Stomach smooth muscle (tissue), 2 donors: ENCODE measurements at regions not wholly inside any gene's neighbourhood (a gene's known extent, or its start where the extent isn't known, plus 50 kb on each side); places are given as distances from the start of the nearest gene placed in this dataset.
"Not testable (repeated sequence)": the region's sequence is repeated elsewhere in the genome, so short reads cannot be mapped to it uniquely, and the experiment has no call there.

Experiments
- H3K27ac ChIP-seq: one replicate; pipeline ENCODE4 v1.7.0; 2013; ENCODE audit warnings: mild to moderate bottlenecking, low read length, inconsistent platforms
- H3K27me3 ChIP-seq, 2 donors: one replicate each; pipeline ENCODE4 v1.7.0; 2013; ENCODE audit warnings: low read length in 2 of 2; ENCODE audit not compliant: insufficient read depth in 2 of 2, control insufficient read depth in 1 of 2
- H3K36me3 ChIP-seq, 2 donors: one replicate each; pipeline ENCODE4 v1.7.0; 2013; ENCODE audit warnings: low read length in 2 of 2; ENCODE audit not compliant: control insufficient read depth in 2 of 2, insufficient read depth in 2 of 2
- H3K4me1 ChIP-seq: one replicate; pipeline ENCODE4 v1.7.0; 2013; ENCODE audit warnings: low read length; ENCODE audit not compliant: control insufficient read depth, insufficient read depth
- H3K4me3 ChIP-seq, 2 donors: one replicate each; pipeline ENCODE4 v1.7.0; 2013; ENCODE audit warnings: low read length in 2 of 2
- H3K9ac ChIP-seq, 2 donors: one replicate each; pipeline ENCODE4 v1.7.0; 2013; ENCODE audit warnings: low read length in 2 of 2, mild to moderate bottlenecking in 1 of 2
- H3K9me3 ChIP-seq, 2 donors: one replicate each; pipeline ENCODE4 v1.7.0; 2013; ENCODE audit warnings: low read length in 2 of 2; ENCODE audit not compliant: control insufficient read depth in 2 of 2
- donor health status: healthy.
- donor health status: Pancreatic carcinoma.

DNA sequence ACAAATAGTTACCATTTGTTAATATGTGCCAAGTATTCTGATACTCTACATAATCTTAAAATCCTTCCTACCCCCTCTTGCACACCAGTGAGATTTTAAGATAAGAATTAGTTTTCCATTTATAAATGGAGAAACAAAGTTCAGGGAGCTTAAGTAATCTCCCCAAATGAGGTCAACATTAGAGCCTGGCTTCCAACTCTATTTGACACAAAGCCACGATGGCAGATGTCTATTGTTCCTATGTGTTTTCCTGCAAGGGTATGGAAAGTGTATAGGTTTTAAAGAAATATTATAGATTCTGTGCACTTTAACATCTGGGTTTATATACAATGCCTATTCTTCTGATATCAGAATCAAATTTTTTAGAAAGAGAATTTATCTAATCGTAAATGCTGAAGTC, 143.9 kb upstream of the SEMA3C start:
- H3K4me3 ChIP-seq: no peak overlapping the region
- no peaks in the 10 kb centered on the region for H3K36me3 ChIP-seq
- no peak overlapping the region for H3K27ac ChIP-seq

DNA sequence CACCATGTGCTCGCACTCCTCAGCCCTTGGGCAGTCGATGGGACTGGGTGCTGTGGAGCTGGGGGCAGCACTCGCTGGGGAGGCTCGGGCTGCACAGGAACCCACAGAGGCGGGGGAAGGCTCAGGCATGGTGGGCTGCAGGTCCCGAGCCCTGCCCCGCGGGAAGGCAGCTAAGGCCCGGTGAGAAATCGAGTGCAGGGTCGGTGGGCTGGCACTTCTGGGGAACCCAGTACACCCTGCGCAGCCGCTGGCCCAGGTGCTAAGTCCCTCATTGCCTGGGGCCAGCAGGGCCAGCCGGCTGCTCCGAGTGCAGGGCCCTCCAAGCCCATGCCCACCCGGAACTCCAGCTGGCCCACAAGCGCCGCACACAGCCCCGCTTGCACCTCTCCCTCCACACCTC, 138.6 kb upstream of the SEMA3C start:
- not testable (repeated sequence) for H3K36me3 ChIP-seq, H3K4me1 ChIP-seq, H3K4me3 ChIP-seq, H3K27ac ChIP-seq, H3K27me3 ChIP-seq, H3K9me3 ChIP-seq, H3K9ac ChIP-seq

More for the DNA sequence above, 143.9 kb upstream of the SEMA3C start:
- Histone ChIP-seq H3K9me3 (no peaks in the 10 kb centered on the region), H3K9ac (no peak overlapping the region), H3K27me3 (no peaks in the 10 kb centered on the region), H3K4me1 (no peaks in the 10 kb centered on the region)

DNA sequence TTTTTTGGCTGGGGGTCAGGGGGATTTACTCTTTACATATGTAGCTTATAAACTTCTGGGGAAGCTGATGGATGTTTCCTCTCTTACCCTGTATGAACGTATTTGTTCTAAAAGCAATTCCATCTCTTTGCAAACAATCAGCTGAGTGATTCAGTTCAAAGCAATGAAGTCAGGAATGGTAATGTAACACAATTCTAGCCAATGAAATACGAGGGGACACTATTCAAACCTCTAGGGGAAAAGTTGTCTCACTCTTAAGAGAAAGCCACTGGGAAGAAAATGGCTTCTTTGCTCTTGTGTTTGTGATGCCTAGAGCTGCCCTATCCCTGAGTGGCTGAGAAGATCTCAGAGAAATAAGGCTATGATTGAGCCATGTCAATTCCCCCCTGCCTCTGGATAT, 134.8 kb upstream of the SEMA3C start:
- Histone ChIP-seq H3K4me3 (no peak overlapping the region), H3K4me1 (no peaks in the 10 kb centered on the region), H3K36me3 (no peaks in the 10 kb centered on the region), H3K9ac (no peak overlapping the region), H3K9me3 (no peaks in the 10 kb centered on the region), H3K27me3 (no peaks in the 10 kb centered on the region), H3K27ac (no peak overlapping the region)

DNA sequence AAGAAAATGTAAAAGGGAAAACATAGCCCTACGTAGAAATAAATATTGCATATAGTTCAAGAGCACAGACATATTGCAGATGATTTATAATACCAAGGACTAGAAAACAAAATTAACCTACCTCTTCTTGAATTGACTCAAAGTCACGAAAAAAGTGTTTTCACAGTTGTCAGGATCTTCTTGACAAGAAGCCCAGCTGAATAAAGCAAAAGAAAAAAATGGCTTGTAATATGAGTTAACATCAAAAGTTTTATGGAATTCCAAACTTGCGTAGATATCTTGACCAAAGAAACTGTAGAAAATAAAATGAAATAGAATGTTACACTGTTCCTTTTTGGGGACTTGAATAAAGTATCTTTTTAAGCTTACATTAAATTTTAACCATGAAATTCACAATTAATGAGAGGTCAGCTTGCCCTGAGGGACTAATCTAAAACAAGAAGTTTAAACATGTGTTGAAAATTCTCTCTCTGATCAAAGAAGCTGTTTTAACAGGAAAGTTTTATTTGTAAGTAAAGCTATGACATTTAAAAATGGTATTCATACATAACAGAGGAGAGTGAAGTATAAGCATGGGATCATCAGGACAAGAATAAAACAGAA, 133.1 kb upstream of the SEMA3C start:
- Histone ChIP-seq H3K27me3 (no peaks in the 10 kb centered on the region), H3K27ac (no peak overlapping the region), H3K4me3 (no peak overlapping the region)

DNA sequence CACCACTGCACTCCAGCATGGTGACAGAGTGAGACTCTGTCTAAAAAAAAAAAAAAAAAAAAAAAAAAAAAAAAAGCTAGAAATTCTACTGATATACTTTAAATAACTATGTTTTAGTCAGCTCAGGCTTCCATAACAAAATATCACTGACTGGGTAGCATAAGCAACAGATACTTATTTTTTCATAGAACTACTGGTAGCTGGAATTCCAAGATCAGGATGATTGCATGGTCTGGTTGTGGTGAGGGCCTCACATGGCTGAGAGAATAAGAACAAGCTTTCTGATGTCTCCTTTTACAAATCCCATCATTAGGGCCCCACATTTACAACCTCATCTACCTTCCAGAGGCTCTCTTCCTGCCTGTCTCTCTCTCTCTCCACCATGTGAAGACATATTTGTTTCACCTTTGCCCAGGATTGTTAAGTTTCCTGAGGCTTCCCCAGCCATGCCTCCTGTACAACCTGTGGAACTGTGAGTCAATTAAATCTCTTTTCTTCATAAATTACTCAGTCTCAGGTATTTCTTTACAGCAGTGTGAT, 126.7 kb upstream of the SEMA3C start:
- no peak overlapping the region for H3K27ac ChIP-seq
- H3K27me3 ChIP-seq: no peaks in the 10 kb centered on the region
- H3K4me1 ChIP-seq: no peaks in the 10 kb centered on the region
- no peak overlapping the region for H3K4me3 ChIP-seq
- H3K9me3 ChIP-seq: peaks cover 0 to 2% of the 10 kb centered on the region in 2 donors
- no peaks in the 10 kb centered on the region for H3K36me3 ChIP-seq
- H3K9ac ChIP-seq: no peak overlapping the region

More for the DNA sequence above, 133.1 kb upstream of the SEMA3C start:
- Histone ChIP-seq H3K9ac (no peak overlapping the region), H3K4me1 (no peaks in the 10 kb centered on the region), H3K9me3 (no peaks in the 10 kb centered on the region), H3K36me3 (no peaks in the 10 kb centered on the region)

DNA sequence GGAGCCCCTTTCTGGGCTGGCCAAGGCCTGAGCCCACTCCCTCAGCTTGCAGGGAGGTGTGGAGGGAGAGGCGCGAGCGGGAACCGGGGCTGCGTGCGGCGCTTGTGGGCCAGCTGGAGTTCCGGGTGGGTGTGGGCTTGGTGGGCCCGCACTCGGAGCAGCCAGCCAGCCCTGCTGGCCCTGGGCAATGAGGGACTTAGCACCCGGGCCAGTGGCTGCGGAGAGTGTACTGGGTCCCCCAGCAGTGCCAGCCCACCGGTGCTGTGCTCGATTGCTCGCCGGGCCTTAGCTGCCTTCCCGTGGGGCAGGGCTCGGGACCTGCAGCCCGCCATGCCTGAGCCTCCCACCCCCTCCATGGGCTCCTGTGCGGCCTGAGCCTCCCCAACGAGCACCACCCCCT, 123.8 kb upstream of the SEMA3C start:
- H3K9ac ChIP-seq, H3K4me3 ChIP-seq, H3K4me1 ChIP-seq, H3K27me3 ChIP-seq, H3K27ac ChIP-seq, H3K9me3 ChIP-seq, H3K36me3 ChIP-seq: not testable (repeated sequence)

DNA sequence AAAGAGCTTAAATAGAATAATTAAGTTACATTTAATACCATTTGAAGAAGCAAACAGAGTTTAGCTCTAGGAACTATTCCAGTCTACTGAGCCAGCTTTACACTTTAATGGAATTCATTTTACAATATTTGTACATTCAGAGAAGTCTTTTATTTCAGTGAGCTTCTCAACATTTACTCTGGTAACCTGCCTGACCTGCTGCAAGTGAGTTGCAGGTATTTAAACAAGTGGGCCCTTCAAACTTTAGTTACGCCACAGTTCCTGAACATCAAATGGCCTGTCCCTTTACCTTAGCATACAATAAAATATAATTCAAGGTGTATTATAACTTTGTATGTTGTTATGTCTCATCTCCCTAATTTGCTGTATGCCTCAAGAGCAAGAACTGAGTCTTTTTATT, 121.6 kb upstream of the SEMA3C start:
- Histone ChIP-seq H3K9me3 (no peaks in the 10 kb centered on the region), H3K4me3 (no peak overlapping the region), H3K9ac (no peak overlapping the region), H3K27ac (no peak overlapping the region), H3K4me1 (no peaks in the 10 kb centered on the region), H3K36me3 (no peaks in the 10 kb centered on the region), H3K27me3 (no peaks in the 10 kb centered on the region)

DNA sequence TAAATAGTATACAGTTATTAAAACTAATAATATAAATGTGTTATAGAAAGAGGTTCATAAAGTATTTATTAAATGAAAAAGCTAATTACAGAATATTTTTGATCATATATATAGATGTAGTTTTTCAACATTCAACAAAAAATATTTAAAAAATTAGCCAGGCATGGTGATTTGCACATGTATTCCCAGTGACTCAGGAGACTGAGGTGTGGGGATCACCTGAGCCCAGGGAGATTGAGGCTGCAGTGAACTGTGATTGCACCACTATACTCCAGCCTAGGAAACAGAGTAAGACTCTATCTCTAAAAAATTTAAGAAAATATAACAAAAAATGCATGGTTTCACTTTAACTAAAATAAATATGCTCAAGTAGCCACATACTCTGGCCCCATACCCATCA, 118.0 kb upstream of the SEMA3C start:
- Histone ChIP-seq H3K9ac (no peak overlapping the region), H3K27ac (no peak overlapping the region), H3K4me1 (no peaks in the 10 kb centered on the region), H3K27me3 (no peaks in the 10 kb centered on the region), H3K9me3 (no peaks in the 10 kb centered on the region), H3K4me3 (no peak overlapping the region), H3K36me3 (no peaks in the 10 kb centered on the region)

DNA sequence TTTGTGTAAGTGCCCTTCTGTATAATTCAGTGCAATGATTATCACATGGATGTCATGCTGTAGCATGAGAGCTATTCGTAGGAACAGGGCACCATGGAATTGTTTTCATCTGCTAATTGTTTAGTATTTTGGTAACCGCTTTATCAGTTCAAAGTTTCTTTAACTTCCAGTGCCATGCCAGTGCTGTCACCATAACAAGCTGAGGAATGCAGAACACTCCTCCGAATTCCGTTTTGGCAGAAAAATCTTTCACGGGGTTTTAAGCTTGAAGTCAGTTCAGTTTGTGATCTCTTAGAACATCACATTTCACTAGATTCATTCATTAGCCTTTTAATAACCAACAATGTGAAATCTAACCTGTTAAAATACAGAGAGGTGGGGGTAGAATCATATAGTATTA, 117.2 kb upstream of the SEMA3C start:
- Histone ChIP-seq H3K9me3 (no peaks in the 10 kb centered on the region), H3K36me3 (no peaks in the 10 kb centered on the region), H3K9ac (no peak overlapping the region), H3K27ac (no peak overlapping the region), H3K4me1 (no peaks in the 10 kb centered on the region), H3K27me3 (no peaks in the 10 kb centered on the region), H3K4me3 (no peak overlapping the region)

DNA sequence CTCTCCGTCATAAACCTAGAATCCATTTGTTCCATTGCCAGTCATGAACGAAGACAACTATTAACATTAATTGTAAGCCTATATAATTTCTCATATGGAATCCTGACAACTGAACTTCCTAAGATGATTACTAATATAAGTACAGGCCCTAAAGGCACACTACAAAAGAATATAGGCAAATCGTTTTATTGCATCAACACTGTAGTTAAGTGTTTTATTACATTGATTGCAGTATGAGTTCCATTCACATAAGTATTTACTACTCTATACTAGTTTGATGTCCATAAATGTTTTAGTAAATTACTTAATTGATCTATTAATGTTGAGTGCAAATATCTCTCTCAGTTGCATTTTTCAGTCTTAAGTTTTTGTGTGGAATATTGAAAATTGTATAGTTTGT, 113.1 kb upstream of the SEMA3C start:
- no peaks in the 10 kb centered on the region for H3K36me3 ChIP-seq
- no peak overlapping the region for H3K9ac ChIP-seq
- no peaks in the 10 kb centered on the region for H3K4me1 ChIP-seq
- H3K27ac ChIP-seq: no peak overlapping the region
- no peak overlapping the region for H3K4me3 ChIP-seq
- no peaks in the 10 kb centered on the region for H3K9me3 ChIP-seq
- no peaks in the 10 kb centered on the region for H3K27me3 ChIP-seq

DNA sequence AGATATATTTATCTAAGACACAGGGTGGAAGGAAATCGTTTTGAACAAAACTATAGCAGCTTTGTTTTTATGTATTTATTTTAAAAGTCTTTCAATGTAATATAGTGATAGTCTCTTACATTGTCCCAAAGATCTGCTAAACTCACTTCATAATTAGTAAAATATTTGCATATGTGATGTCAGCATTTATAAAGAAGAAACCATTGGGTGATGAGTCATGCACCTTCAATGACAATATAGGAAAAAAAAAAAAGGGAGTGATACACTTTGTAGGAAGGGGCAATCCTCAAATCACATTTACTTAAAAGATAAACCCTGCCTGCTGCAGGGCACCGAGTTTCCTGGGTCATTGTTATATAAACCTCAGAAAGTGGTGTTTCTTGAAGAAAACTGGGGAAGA, 112.4 kb upstream of the SEMA3C start:
- Histone ChIP-seq H3K4me1 (no peaks in the 10 kb centered on the region), H3K27ac (no peak overlapping the region), H3K9me3 (no peaks in the 10 kb centered on the region), H3K27me3 (no peaks in the 10 kb centered on the region), H3K36me3 (no peaks in the 10 kb centered on the region), H3K9ac (no peak overlapping the region), H3K4me3 (no peak overlapping the region)
